ENCODE measurements at regions not wholly inside any gene's neighbourhood (a gene's known extent, or its start where the extent isn't known, plus 50 kb on each side); places are given as distances from the start of the nearest gene placed in this dataset.
A peak's percentile ranks its signal among the peaks of the same experiment; 100 is the strongest.

- H3K4me1 ChIP-seq: no peaks in the 10 kb centered on the region
- no peak for DNase-seq
- no peak overlapping the region for H3K4me3 ChIP-seq
- no peaks in the 10 kb centered on the region for H3K36me3 ChIP-seq
- TF ChIP-seq CTCF (IDR thresholded peaks at IDR 0.05): no peak
- H3K27ac ChIP-seq: no peak overlapping the region
- no peaks in the 10 kb centered on the region for H3K27me3 ChIP-seq
- intact Hi-C loops (cut with DNase I): no loop called here
- ATAC-seq: no peak
- no peaks in the 10 kb centered on the region for H3K9me3 ChIP-seq
These were observed 481.9 kb downstream of the KDM4C start for GRCh38 chr9:7239708-7240107.

- no peak for ATAC-seq
- DNase-seq: no peak
- no peaks in the 10 kb centered on the region for H3K4me1 ChIP-seq
- peaks cover 0 to 6% of the 10 kb centered on the region in 2 donors for H3K27me3 ChIP-seq
- no peak overlapping the region for H3K4me3 ChIP-seq
- intact Hi-C loops (cut with DNase I): no loop called here
- no peaks in the 10 kb centered on the region for H3K9me3 ChIP-seq
- no peaks in the 10 kb centered on the region for H3K36me3 ChIP-seq
- TF ChIP-seq CTCF (IDR thresholded peaks at IDR 0.05): no peak
- no peak overlapping the region for H3K27ac ChIP-seq
These were observed 480.5 kb downstream of the KDM4C start for GRCh38 chr9:7238247-7238637.

- Histone ChIP-seq H3K36me3 (no peaks in the 10 kb centered on the region), H3K27ac (no peak overlapping the region), H3K27me3 (peaks cover 0 to 6% of the 10 kb centered on the region in 2 donors), H3K4me3 (no peak overlapping the region), H3K4me1 (no peaks in the 10 kb centered on the region), H3K9me3 (no peaks in the 10 kb centered on the region)
- DNase-seq: no peak
- peak; percentile 80 for ATAC-seq
- intact Hi-C loops (cut with DNase I): no loop called here
- TF ChIP-seq CTCF (IDR thresholded peaks at IDR 0.05): no peak
These were observed 479.9 kb downstream of the KDM4C start for GRCh38 chr9:7237473-7238246.

- Histone ChIP-seq H3K9me3 (no peaks in the 10 kb centered on the region), H3K4me1 (no peaks in the 10 kb centered on the region), H3K4me3 (no peak overlapping the region), H3K36me3 (no peaks in the 10 kb centered on the region), H3K27ac (no peak overlapping the region), H3K27me3 (peaks cover 0 to 11% of the 10 kb centered on the region in 2 donors)
- intact Hi-C loops (cut with DNase I): no loop called here
- DNase-seq (no peak), ATAC-seq (no peak)
- TF ChIP-seq CTCF (IDR thresholded peaks at IDR 0.05): no peak
These were observed 478.4 kb downstream of the KDM4C start for GRCh38 chr9:7236186-7236585.

- DNase-seq (no peak), ATAC-seq (peak; percentile 51)
- H3K4me1 ChIP-seq: no peaks in the 10 kb centered on the region
- peak; percentile 7 to 42 for TF ChIP-seq CTCF (IDR thresholded peaks at IDR 0.05)
- no peaks in the 10 kb centered on the region for H3K9me3 ChIP-seq
- H3K27me3 ChIP-seq: peaks cover 0 to 28% of the 10 kb centered on the region in 2 donors
- intact Hi-C loops (cut with DNase I): no loop called here
- H3K27ac ChIP-seq: no peak overlapping the region
- H3K4me3 ChIP-seq: no peak overlapping the region
- H3K36me3 ChIP-seq: no peaks in the 10 kb centered on the region
These were observed 476.4 kb downstream of the KDM4C start for GRCh38 chr9:7234144-7234543.

All from left lung (tissue), 4 donors.